ENCODE measurements at regions not wholly inside any gene's neighbourhood (a gene's known extent, or its start where the extent isn't known, plus 50 kb on each side); places are given as distances from the start of the nearest gene placed in this dataset.

- no peak for DNase-seq (ENCODE audit: low read depth in 2 of 2)
- no peak overlapping the region for H2AFZ ChIP-seq (ENCODE audit: low read length)
- H3K27me3 ChIP-seq (ENCODE audit: control insufficient read depth, insufficient read depth, low read length): no peaks in the 10 kb centered on the region
- no peak overlapping the region for H3K4me3 ChIP-seq (replicated peaks in 1 of 4; ENCODE audit: control extremely low read depth in 1 of 4, insufficient read depth in 1 of 4, low read depth in 3 of 4, low read length in 4 of 4)
- TF ChIP-seq EZH2 (IDR thresholded peaks at IDR 0.05; ENCODE audit: low read length, missing control alignments) (no peak), CTCF (conservative IDR thresholded peaks at IDR 0.05 in 1 of 2, IDR thresholded peaks at IDR 0.05 in 1 of 2; ENCODE audit: low read depth in 1 of 2, low read length in 2 of 2) (no peak)
- no peak overlapping the region for H3K9ac ChIP-seq (ENCODE audit: insufficient read depth, low read length)
- H4K20me1 ChIP-seq (ENCODE audit: control insufficient read depth, extremely low read depth, insufficient read depth, low read length): no peaks in the 10 kb centered on the region
- no peak overlapping the region for H3K27ac ChIP-seq (ENCODE audit: insufficient read depth, low read length)
- H3K4me1 ChIP-seq (ENCODE audit: control insufficient read depth, extremely low read depth, insufficient read depth, low read length): no peaks in the 10 kb centered on the region
- H3K9me3 ChIP-seq (ENCODE audit: control insufficient read depth, insufficient read depth, low read depth, low read length): no peaks in the 10 kb centered on the region
- H3K4me2 ChIP-seq (ENCODE audit: extremely low read depth, insufficient read depth, low read length): no peak overlapping the region
- H3K36me3 ChIP-seq (ENCODE audit: control insufficient read depth, insufficient read depth, low read length): no peaks in the 10 kb centered on the region
- H3K79me2 ChIP-seq (ENCODE audit: control insufficient read depth, insufficient read depth, low read length): no peaks in the 10 kb centered on the region
These were observed 428.7 kb upstream of the EPHA3 start for GRCh38 chr3:88678747-88679146.

- Histone ChIP-seq H4K20me1 (ENCODE audit: control insufficient read depth, extremely low read depth, insufficient read depth, low read length) (no peaks in the 10 kb centered on the region), H3K79me2 (ENCODE audit: control insufficient read depth, insufficient read depth, low read length) (no peaks in the 10 kb centered on the region), H3K9ac (ENCODE audit: insufficient read depth, low read length) (no peak overlapping the region), H2AFZ (ENCODE audit: low read length) (no peak overlapping the region), H3K36me3 (ENCODE audit: control insufficient read depth, insufficient read depth, low read length) (no peaks in the 10 kb centered on the region), H3K4me3 (replicated peaks in 1 of 4; ENCODE audit: control extremely low read depth in 1 of 4, insufficient read depth in 1 of 4, low read depth in 3 of 4, low read length in 4 of 4) (no peak overlapping the region), H3K4me1 (ENCODE audit: control insufficient read depth, extremely low read depth, insufficient read depth, low read length) (no peaks in the 10 kb centered on the region), H3K27ac (ENCODE audit: insufficient read depth, low read length) (no peak overlapping the region), H3K4me2 (ENCODE audit: extremely low read depth, insufficient read depth, low read length) (no peak overlapping the region), H3K27me3 (ENCODE audit: control insufficient read depth, insufficient read depth, low read length) (no peaks in the 10 kb centered on the region), H3K9me3 (ENCODE audit: control insufficient read depth, insufficient read depth, low read depth, low read length) (no peaks in the 10 kb centered on the region)
- DNase-seq (ENCODE audit: low read depth in 2 of 2): no peak
- TF ChIP-seq EZH2 (IDR thresholded peaks at IDR 0.05; ENCODE audit: low read length, missing control alignments) (no peak), CTCF (conservative IDR thresholded peaks at IDR 0.05 in 1 of 2, IDR thresholded peaks at IDR 0.05 in 1 of 2; ENCODE audit: low read depth in 1 of 2, low read length in 2 of 2) (no peak)
These were observed 417.1 kb upstream of the EPHA3 start for GRCh38 chr3:88690287-88690686.

DNA sequence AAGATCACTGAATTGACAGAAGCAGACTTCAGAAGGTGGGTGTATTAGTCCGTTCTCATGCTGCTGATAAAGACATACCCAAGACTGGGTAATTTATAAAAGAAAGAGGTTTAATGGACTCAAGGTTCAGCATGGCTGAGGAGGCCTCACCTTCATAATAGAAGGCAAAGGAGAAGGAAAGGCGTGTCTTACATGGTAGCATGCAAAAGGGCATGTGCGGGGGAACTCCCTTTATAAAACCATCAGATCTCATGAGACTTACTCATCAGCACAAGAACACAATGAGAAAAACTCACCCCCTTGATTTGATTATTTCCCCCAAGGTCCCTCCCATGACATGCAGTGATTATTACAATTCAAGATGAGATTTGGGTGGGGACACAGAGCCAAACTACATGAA is 416.3 kb upstream of the EPHA3 start:
- TF ChIP-seq CTCF (conservative IDR thresholded peaks at IDR 0.05 in 1 of 2, IDR thresholded peaks at IDR 0.05 in 1 of 2; ENCODE audit: low read depth in 1 of 2, low read length in 2 of 2): no peak
- TF ChIP-seq EZH2 (IDR thresholded peaks at IDR 0.05; ENCODE audit: low read length, missing control alignments): no peak
- H3K9ac ChIP-seq (ENCODE audit: insufficient read depth, low read length): no peak overlapping the region
- no peaks in the 10 kb centered on the region for H4K20me1 ChIP-seq (ENCODE audit: control insufficient read depth, extremely low read depth, insufficient read depth, low read length)
- no peak for DNase-seq (ENCODE audit: low read depth in 2 of 2)
- H2AFZ ChIP-seq (ENCODE audit: low read length): no peak overlapping the region
- no peaks in the 10 kb centered on the region for H3K79me2 ChIP-seq (ENCODE audit: control insufficient read depth, insufficient read depth, low read length)
- H3K4me3 ChIP-seq (replicated peaks in 1 of 4; ENCODE audit: control extremely low read depth in 1 of 4, insufficient read depth in 1 of 4, low read depth in 3 of 4, low read length in 4 of 4): no peak overlapping the region
- H3K9me3 ChIP-seq (ENCODE audit: control insufficient read depth, insufficient read depth, low read depth, low read length): no peaks in the 10 kb centered on the region
- no peaks in the 10 kb centered on the region for H3K4me1 ChIP-seq (ENCODE audit: control insufficient read depth, extremely low read depth, insufficient read depth, low read length)
- H3K36me3 ChIP-seq (ENCODE audit: control insufficient read depth, insufficient read depth, low read length): no peaks in the 10 kb centered on the region
- no peak overlapping the region for H3K4me2 ChIP-seq (ENCODE audit: extremely low read depth, insufficient read depth, low read length)
- H3K27ac ChIP-seq (ENCODE audit: insufficient read depth, low read length): no peak overlapping the region
- no peaks in the 10 kb centered on the region for H3K27me3 ChIP-seq (ENCODE audit: control insufficient read depth, insufficient read depth, low read length)
